GM23338 (cell line): ENCODE measurements at regions not wholly inside any gene's neighbourhood (a gene's known extent, or its start where the extent isn't known, plus 50 kb on each side); places are given as distances from the start of the nearest gene placed in this dataset.

ENCODE experiments used
- ATAC-seq: fragments of 200-7000 bp; cut with Tn5 transposase; 3 replicates; pipeline ENCODE4 v1.9.1; 2020
- DNase-seq: peaks from one replicate; pipeline ENCODE4 v3.0.0-alpha.2; 2015; ENCODE audit warnings: low spot score
- H2AFZ ChIP-seq: fragments of 200-600 bp; sonication (generic); 2 replicates; pipeline ENCODE4 v1.8.0; 2016; ENCODE audit warnings: antibody characterized with exemption, mild to moderate bottlenecking, moderate library complexity
- H3F3A ChIP-seq: fragments of 200-600 bp; sonication (generic); replicated peaks from 2 replicates; pipeline ENCODE4 v1.8.0; 2017; ENCODE audit warnings: antibody characterized with exemption, mixed run types, low read depth
- H3K27ac ChIP-seq: fragments of 200-600 bp; sonication (generic); 2 replicates; pipeline ENCODE4 v1.6.1; 2016; ENCODE audit warnings: low read depth
- H3K27me3 ChIP-seq: fragments of 200-600 bp; sonication (generic); 2 replicates; pipeline ENCODE4 v1.8.0; 2016; ENCODE audit warnings: mild to moderate bottlenecking, mixed run types, moderate library complexity; ENCODE audit not compliant: insufficient read depth
- H3K36me3 ChIP-seq: fragments of 200-600 bp; sonication (generic); 2 replicates; pipeline ENCODE4 v1.8.0; 2016; ENCODE audit warnings: mild to moderate bottlenecking; ENCODE audit not compliant: insufficient read depth
- H3K4me1 ChIP-seq: fragments of 200-600 bp; sonication (generic); 2 replicates; pipeline ENCODE4 v1.8.0; 2016; ENCODE audit warnings: mild to moderate bottlenecking, moderate library complexity; ENCODE audit not compliant: insufficient read depth
- H3K4me2 ChIP-seq: fragments of 200-600 bp; sonication (generic); 2 replicates; pipeline ENCODE4 v1.7.1; 2017; ENCODE audit warnings: mixed run types
- H3K4me3 ChIP-seq: fragments of 200-600 bp; sonication (generic); 2 replicates; pipeline ENCODE4 v1.6.1; 2016; ENCODE audit warnings: mixed run types
- H3K79me2 ChIP-seq: fragments of 200-600 bp; sonication (generic); replicated peaks from 2 replicates; pipeline ENCODE4 v1.8.0; 2017; ENCODE audit warnings: mild to moderate bottlenecking; ENCODE audit not compliant: insufficient read depth
- H3K9me2 ChIP-seq: fragments of 200-600 bp; sonication (generic); 2 replicates; pipeline ENCODE4 v1.8.0; 2017; ENCODE audit not compliant: insufficient read depth
- H4K20me1 ChIP-seq: fragments of 200-600 bp; sonication (generic); replicated peaks from 2 replicates; pipeline ENCODE4 v1.8.0; 2017; ENCODE audit warnings: mild to moderate bottlenecking; ENCODE audit not compliant: insufficient read depth
- H3K27ac Mint-ChIP-seq: 2 replicates; pipeline ENCODE4 v1.8.0; 2020; ENCODE audit warnings: inconsistent platforms, mild to moderate bottlenecking, moderate library complexity, mixed read lengths
- H3K27me3 Mint-ChIP-seq: 3 replicates; pipeline ENCODE4 v1.8.0; 2022; ENCODE audit warnings: low read depth, mild to moderate bottlenecking, moderate library complexity, mixed read lengths, inconsistent platforms; ENCODE audit not compliant: insufficient read depth, poor library complexity
- H3K36me3 Mint-ChIP-seq: 3 replicates; pipeline ENCODE4 v1.8.0; 2021; ENCODE audit warnings: low read depth, mild to moderate bottlenecking, inconsistent platforms, moderate library complexity, mixed read lengths
- H3K4me1 Mint-ChIP-seq: 3 replicates; pipeline ENCODE4 v1.8.0; 2020; ENCODE audit warnings: mild to moderate bottlenecking, inconsistent platforms, mixed read lengths
- H3K4me3 Mint-ChIP-seq: 3 replicates; pipeline ENCODE4 v1.8.0; 2021; ENCODE audit warnings: moderate library complexity, mild to moderate bottlenecking, inconsistent platforms, mixed read lengths
- H3K9me3 Mint-ChIP-seq: 3 replicates; pipeline ENCODE4 v1.8.0; 2020; ENCODE audit warnings: moderate library complexity, mild to moderate bottlenecking, inconsistent platforms, mixed read lengths
- CTCF ChIP-seq, 2 experiments: fragments of 200-600 bp in 1 of 2; sonication (generic) in 1 of 2; conservative IDR thresholded peaks; 2 replicates each; pipeline versions ENCODE4 v1.5.1 to v1.6.1; 2016 to 2017; ENCODE audit warnings: antibody characterized with exemption in 2 of 2, low read depth in 2 of 2, mild to moderate bottlenecking in 2 of 2, moderate library complexity in 1 of 2
- EZH2 ChIP-seq: fragments of 200-600 bp; sonication (generic); IDR thresholded peaks from one replicate; pipeline ENCODE4 v1.8.0; 2017; ENCODE audit warnings: antibody characterized with exemption, mild to moderate bottlenecking, low read depth; ENCODE audit not compliant: unreplicated experiment
- ZNF462 ChIP-seq: fragments of 250-450 bp; sonication (Bioruptor Pico); IDR thresholded peaks from 2 replicates; pipeline ENCODE4 v1.5.0; 2020; ENCODE audit warnings: mild to moderate bottlenecking, moderate library complexity

- Histone ChIP-seq H3K27ac (no peak overlapping the region), H3K4me1 (peaks cover 5% of the 10 kb centered on the region), H2AFZ (peak overlapping the region; percentile 94), H3K79me2 (no peaks in the 10 kb centered on the region), H3K4me2 (peak overlapping the region; percentile 56), H3K4me3 (peak overlapping the region; percentile 41; the same call in 1 of the 2 replicates), H3K27me3 (no peaks in the 10 kb centered on the region), H4K20me1 (no peaks in the 10 kb centered on the region), H3K9me2 (no peaks in the 10 kb centered on the region), H3K36me3 (no peaks in the 10 kb centered on the region), H3F3A (no peaks in the 10 kb centered on the region)
- Mint-ChIP-seq H3K4me1 (peaks cover 14% of the 10 kb centered on the region; the same call in 2 of the 3 replicates), H3K36me3 (peaks cover 5% of the 10 kb centered on the region; the same call in 2 of the 3 replicates), H3K4me3 (peak overlapping the region; percentile 51), H3K9me3 (peaks cover 6% of the 10 kb centered on the region; the same call in 1 of the 3 replicates), H3K27ac (peak overlapping the region; percentile 86), H3K27me3 (peaks cover 2% of the 10 kb centered on the region)
- TF ChIP-seq ZNF462 (CRISPR knock-in tag), result no peak
- no peak for TF ChIP-seq EZH2
- peak; percentile 92 to 97 for TF ChIP-seq CTCF (conservative IDR thresholded peaks at IDR 0.05; ENCODE audit: low read depth in 2 of 2)
- ATAC-seq (peak; percentile 88), DNase-seq (peak; percentile 95)
These were observed 76.3 kb upstream of the TRIM2 start for GRCh38 chr4:153127760-153128494.
